ENCODE measurements at regions not wholly inside any gene's neighbourhood (a gene's known extent, or its start where the extent isn't known, plus 50 kb on each side); places are given as distances from the start of the nearest gene placed in this dataset.
A peak's percentile ranks its signal among the peaks of the same experiment; 100 is the strongest.
"Not testable (repeated sequence)": the region's sequence is repeated elsewhere in the genome, so short reads cannot be mapped to it uniquely, and the experiment has no call there.

- DNase-seq = no peak
Measured at GRCh38 chr6:14543971-14544585, 426.5 kb downstream of the CD83 start.

GRCh38 chr6:14544666-14545065, 427.1 kb downstream of the CD83 start:
- DNase-seq = no peak

GRCh38 chr6:14545496-14545895, 427.9 kb downstream of the CD83 start:
- no peak for DNase-seq

GRCh38 chr6:14546036-14546435, 428.5 kb downstream of the CD83 start:
- no peak for DNase-seq

GRCh38 chr6:14547284-14547998, 429.9 kb downstream of the CD83 start:
- DNase-seq = no peak

- peak; percentile 97 for DNase-seq
Measured at GRCh38 chr6:14549304-14549770, 431.8 kb downstream of the CD83 start.

GRCh38 chr6:14549871-14550270, 432.3 kb downstream of the CD83 start:
- DNase-seq = no peak

- peak; percentile 23 for DNase-seq
Measured at GRCh38 chr6:14550410-14550809, 432.8 kb downstream of the CD83 start.

- no peak for DNase-seq
Measured at GRCh38 chr6:14550822-14551221, 433.2 kb downstream of the CD83 start.

- not testable (repeated sequence) for DNase-seq
Measured at GRCh38 chr6:14551601-14552000, 434.0 kb downstream of the CD83 start.

GRCh38 chr6:14552891-14553290, 435.3 kb downstream of the CD83 start:
- DNase-seq = no peak

- DNase-seq = no peak
Measured at GRCh38 chr6:14553515-14553914, 435.9 kb downstream of the CD83 start.

- no peak for DNase-seq
Measured at GRCh38 chr6:14555804-14556203, 438.2 kb downstream of the CD83 start.

GRCh38 chr6:14559746-14560536, 442.4 kb downstream of the CD83 start:
- no peak for DNase-seq

GRCh38 chr6:14561563-14561962, 444.0 kb downstream of the CD83 start:
- DNase-seq = not testable (repeated sequence)

GRCh38 chr6:14567842-14568241, 450.3 kb downstream of the CD83 start:
- DNase-seq = no peak

- no peak for DNase-seq
Measured at GRCh38 chr6:14569394-14569793, 451.8 kb downstream of the CD83 start.

GRCh38 chr6:14569874-14570273, 452.3 kb downstream of the CD83 start:
- DNase-seq = not testable (repeated sequence)

GRCh38 chr6:14571001-14571400, 453.4 kb downstream of the CD83 start:
- no peak for DNase-seq

GRCh38 chr6:14571746-14572145, 454.2 kb downstream of the CD83 start:
- no peak for DNase-seq

- peak; percentile 44 for DNase-seq
Measured at GRCh38 chr6:14573267-14573666, 455.7 kb downstream of the CD83 start.

GRCh38 chr6:14573703-14574290, 456.2 kb downstream of the CD83 start:
- no peak for DNase-seq

GRCh38 chr6:14575961-14576360, 458.4 kb downstream of the CD83 start:
- DNase-seq = no peak
